ENCODE measurements at regions not wholly inside any gene's neighbourhood (a gene's known extent, or its start where the extent isn't known, plus 50 kb on each side); places are given as distances from the start of the nearest gene placed in this dataset.

DNA sequence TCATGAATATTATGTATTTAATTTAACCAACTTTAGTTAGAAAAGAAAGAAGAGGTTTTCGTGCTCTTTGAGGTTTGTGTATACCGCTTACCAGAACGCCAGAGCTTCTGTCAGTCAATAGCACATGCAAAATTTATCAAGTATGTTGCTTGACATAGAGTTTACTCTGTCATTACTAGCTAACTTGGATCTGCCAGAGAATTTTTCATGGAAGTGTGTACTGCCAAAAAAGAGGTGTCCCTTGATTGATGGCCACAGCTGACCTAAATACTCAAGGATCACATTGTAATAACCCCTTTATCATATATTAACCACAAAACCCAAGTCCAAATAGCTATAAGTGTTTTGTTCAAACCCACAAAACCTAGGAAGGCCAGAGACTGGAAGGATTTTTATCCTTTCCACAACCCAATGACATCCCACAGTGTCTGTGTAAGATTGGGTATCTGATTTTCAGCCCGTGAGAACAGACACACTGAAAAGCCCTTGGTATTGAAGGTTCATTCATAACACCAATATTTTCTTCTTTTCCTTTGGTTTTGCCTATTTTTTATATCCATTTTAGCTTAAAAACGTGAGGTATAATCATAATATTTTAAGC lies 194.0 kb upstream of the EYA4 start:
- H3K4me3 ChIP-seq (ENCODE audit: insufficient read length, low read depth) = no peak overlapping the region
- no peaks in the 10 kb centered on the region for H3K27me3 ChIP-seq (ENCODE audit: insufficient read depth, insufficient read length)
- H3K9ac ChIP-seq (ENCODE audit: insufficient read length, low read depth) = no peak overlapping the region
- no peaks in the 10 kb centered on the region for H3K4me1 ChIP-seq (ENCODE audit: insufficient read depth, insufficient read length)
- no peak for DNase-seq (ENCODE audit: low read depth, low spot score)
- H3K36me3 ChIP-seq (ENCODE audit: insufficient read depth, insufficient read length, low read length) = no peaks in the 10 kb centered on the region
- H3K9me3 ChIP-seq (ENCODE audit: insufficient read depth, low read length) = no peaks in the 10 kb centered on the region
- no peak for TF ChIP-seq SUZ12 (IDR thresholded peaks at IDR 0.05; ENCODE audit: extremely low read depth, insufficient read depth, insufficient read length)
- no peak for TF ChIP-seq ZNF274 (IDR thresholded peaks at IDR 0.05; ENCODE audit: low read depth, low read length)
- TF ChIP-seq YY1 (IDR thresholded peaks at IDR 0.05; ENCODE audit: insufficient read depth, insufficient read length) = no peak

DNA sequence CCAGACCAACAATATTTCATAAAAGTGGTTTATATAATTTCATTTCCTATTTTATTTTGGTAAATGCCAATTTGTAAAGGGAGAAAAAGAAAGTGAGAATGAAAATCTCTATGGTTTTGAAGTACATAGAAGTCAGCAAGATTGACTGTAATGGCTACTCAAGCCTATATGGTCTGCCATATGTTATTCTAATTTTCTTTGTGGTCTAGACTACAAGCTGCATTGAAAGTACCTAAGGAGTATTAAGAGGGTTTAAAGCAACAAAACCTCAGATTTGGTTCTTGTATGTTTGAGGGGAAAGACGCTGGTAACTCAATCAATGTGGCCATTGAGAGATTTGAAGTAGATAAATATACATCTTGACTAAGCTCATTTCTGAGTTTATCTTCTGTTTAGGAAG lies 193.5 kb upstream of the EYA4 start:
- H3K9me3 ChIP-seq (ENCODE audit: insufficient read depth, low read length) = no peaks in the 10 kb centered on the region
- no peaks in the 10 kb centered on the region for H3K36me3 ChIP-seq (ENCODE audit: insufficient read depth, insufficient read length, low read length)
- no peak overlapping the region for H3K9ac ChIP-seq (ENCODE audit: insufficient read length, low read depth)
- H3K4me1 ChIP-seq (ENCODE audit: insufficient read depth, insufficient read length) = no peaks in the 10 kb centered on the region
- H3K4me3 ChIP-seq (ENCODE audit: insufficient read length, low read depth) = no peak overlapping the region
- TF ChIP-seq ZNF274 (IDR thresholded peaks at IDR 0.05; ENCODE audit: low read depth, low read length) = no peak
- TF ChIP-seq SUZ12 (IDR thresholded peaks at IDR 0.05; ENCODE audit: extremely low read depth, insufficient read depth, insufficient read length) = no peak
- no peak for TF ChIP-seq YY1 (IDR thresholded peaks at IDR 0.05; ENCODE audit: insufficient read depth, insufficient read length)
- H3K27me3 ChIP-seq (ENCODE audit: insufficient read depth, insufficient read length) = no peaks in the 10 kb centered on the region
- no peak for DNase-seq (ENCODE audit: low read depth, low spot score)

DNA sequence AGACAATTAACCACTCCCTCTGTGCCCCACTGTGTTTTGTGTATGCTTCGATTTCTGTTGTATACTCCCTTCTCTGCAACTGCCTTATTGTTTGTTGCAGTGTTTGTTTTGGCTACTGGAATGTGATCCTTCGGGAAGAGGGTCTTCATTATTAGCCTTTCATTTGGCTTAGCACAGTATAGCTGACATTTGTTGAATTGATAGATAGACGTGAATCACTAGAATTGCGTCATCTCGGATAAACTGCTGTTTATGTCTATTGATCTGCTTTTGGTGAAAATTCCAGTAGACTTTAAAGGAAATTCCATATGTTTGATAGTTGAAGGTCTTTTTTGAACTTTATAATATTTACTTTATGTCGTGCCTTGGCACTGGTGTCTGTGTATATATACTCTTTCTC lies 189.9 kb upstream of the EYA4 start:
- no peaks in the 10 kb centered on the region for H3K36me3 ChIP-seq (ENCODE audit: insufficient read depth, insufficient read length, low read length)
- no peak for TF ChIP-seq SUZ12 (IDR thresholded peaks at IDR 0.05; ENCODE audit: extremely low read depth, insufficient read depth, insufficient read length)
- TF ChIP-seq ZNF274 (IDR thresholded peaks at IDR 0.05; ENCODE audit: low read depth, low read length) = no peak
- TF ChIP-seq YY1 (IDR thresholded peaks at IDR 0.05; ENCODE audit: insufficient read depth, insufficient read length) = no peak

DNA sequence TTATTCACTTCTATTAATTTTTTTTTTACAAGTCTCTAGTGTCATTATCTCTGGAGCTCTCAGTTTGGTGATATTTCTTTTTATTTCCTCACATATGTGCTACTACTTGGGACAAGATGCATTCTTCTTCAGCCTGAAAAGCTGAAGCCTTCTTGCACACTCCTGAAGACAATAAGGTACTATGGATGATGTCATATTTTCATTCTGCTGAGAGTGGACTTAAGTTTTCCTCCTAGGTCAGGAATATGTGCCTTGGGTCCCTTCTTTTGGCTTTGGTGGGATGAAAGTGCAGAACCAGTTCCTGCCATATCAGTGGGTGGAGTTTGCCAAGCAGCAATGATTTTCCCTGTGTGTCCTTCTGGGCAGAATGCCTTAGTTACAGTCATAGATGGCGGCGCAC lies 188.7 kb upstream of the EYA4 start:
- no peak for DNase-seq (ENCODE audit: low read depth, low spot score)
- no peaks in the 10 kb centered on the region for H3K4me1 ChIP-seq (ENCODE audit: insufficient read depth, insufficient read length)
- H3K36me3 ChIP-seq (ENCODE audit: insufficient read depth, insufficient read length, low read length) = no peaks in the 10 kb centered on the region
- no peaks in the 10 kb centered on the region for H3K9me3 ChIP-seq (ENCODE audit: insufficient read depth, low read length)
- TF ChIP-seq YY1 (IDR thresholded peaks at IDR 0.05; ENCODE audit: insufficient read depth, insufficient read length) (no peak), SUZ12 (IDR thresholded peaks at IDR 0.05; ENCODE audit: extremely low read depth, insufficient read depth, insufficient read length) (no peak), ZNF274 (IDR thresholded peaks at IDR 0.05; ENCODE audit: low read depth, low read length) (no peak)
- H3K27me3 ChIP-seq (ENCODE audit: insufficient read depth, insufficient read length) = no peaks in the 10 kb centered on the region
- H3K9ac ChIP-seq (ENCODE audit: insufficient read length, low read depth) = no peak overlapping the region
- no peak overlapping the region for H3K4me3 ChIP-seq (ENCODE audit: insufficient read length, low read depth)

More for the DNA sequence above, 189.9 kb upstream of the EYA4 start:
- DNase-seq (ENCODE audit: low read depth, low spot score) = no peak
- H3K9me3 ChIP-seq (ENCODE audit: insufficient read depth, low read length) = no peaks in the 10 kb centered on the region
- H3K27me3 ChIP-seq (ENCODE audit: insufficient read depth, insufficient read length) = no peaks in the 10 kb centered on the region
- no peak overlapping the region for H3K4me3 ChIP-seq (ENCODE audit: insufficient read length, low read depth)
- no peak overlapping the region for H3K9ac ChIP-seq (ENCODE audit: insufficient read length, low read depth)
- no peaks in the 10 kb centered on the region for H3K4me1 ChIP-seq (ENCODE audit: insufficient read depth, insufficient read length)

DNA sequence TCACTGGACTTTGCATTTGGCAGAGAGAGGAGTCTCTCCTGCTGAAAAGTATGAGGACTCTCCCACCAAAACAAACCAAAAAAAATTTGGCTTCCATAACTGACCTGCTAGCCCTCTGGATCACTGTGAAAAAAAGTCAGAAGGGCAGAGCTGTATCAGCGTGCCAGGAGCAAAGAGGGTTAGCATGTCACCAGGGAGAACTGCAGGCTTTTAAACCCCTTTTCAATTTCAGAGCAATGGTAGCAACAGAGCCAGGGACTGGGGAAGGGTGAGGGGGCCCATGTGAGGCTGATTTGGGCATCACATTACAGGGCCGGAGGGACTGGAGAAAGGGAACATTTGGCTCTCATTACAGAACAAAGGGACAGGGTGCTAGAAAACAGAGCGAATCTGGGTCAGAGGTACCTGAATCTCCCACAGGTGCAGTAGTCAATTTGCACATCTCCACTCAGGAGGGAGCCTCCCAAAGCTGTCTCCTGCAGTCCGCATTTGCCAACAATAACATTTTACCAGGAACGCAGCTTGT lies 185.7 kb upstream of the EYA4 start:
- H3K9ac ChIP-seq (ENCODE audit: insufficient read length, low read depth) = peak overlapping the region; percentile 8

DNA sequence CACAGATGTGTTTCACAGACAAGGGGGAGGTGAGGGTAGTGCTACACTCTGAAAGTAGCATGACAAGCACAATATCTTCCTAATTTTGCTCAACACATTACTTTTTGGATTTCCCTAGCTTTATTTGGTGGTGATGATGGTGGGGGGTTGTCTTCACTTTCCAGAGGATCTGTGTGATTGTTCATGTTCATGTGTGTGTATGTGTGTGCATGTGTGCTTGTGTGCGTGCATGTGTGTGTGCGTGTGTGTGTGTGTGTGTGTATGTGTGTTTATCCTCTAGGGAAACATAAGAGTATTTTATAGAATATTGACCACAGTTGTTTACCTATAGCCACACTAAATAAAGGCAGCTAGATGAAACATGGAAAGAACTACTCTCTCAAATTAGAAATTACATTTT lies 183.8 kb upstream of the EYA4 start:
- Histone ChIP-seq H3K4me1 (ENCODE audit: insufficient read depth, insufficient read length) (no peaks in the 10 kb centered on the region), H3K9me3 (ENCODE audit: insufficient read depth, low read length) (no peaks in the 10 kb centered on the region), H3K27me3 (ENCODE audit: insufficient read depth, insufficient read length) (no peaks in the 10 kb centered on the region), H3K36me3 (ENCODE audit: insufficient read depth, insufficient read length, low read length) (no peaks in the 10 kb centered on the region), H3K9ac (ENCODE audit: insufficient read length, low read depth) (no peak overlapping the region), H3K4me3 (ENCODE audit: insufficient read length, low read depth) (no peak overlapping the region)
- no peak for DNase-seq (ENCODE audit: low read depth, low spot score)
- TF ChIP-seq ZNF274 (IDR thresholded peaks at IDR 0.05; ENCODE audit: low read depth, low read length) (no peak), SUZ12 (IDR thresholded peaks at IDR 0.05; ENCODE audit: extremely low read depth, insufficient read depth, insufficient read length) (no peak), YY1 (IDR thresholded peaks at IDR 0.05; ENCODE audit: insufficient read depth, insufficient read length) (no peak)

More for the DNA sequence above, 185.7 kb upstream of the EYA4 start:
- no peak for TF ChIP-seq SUZ12 (IDR thresholded peaks at IDR 0.05; ENCODE audit: extremely low read depth, insufficient read depth, insufficient read length)
- no peak for TF ChIP-seq ZNF274 (IDR thresholded peaks at IDR 0.05; ENCODE audit: low read depth, low read length)
- TF ChIP-seq YY1 (IDR thresholded peaks at IDR 0.05; ENCODE audit: insufficient read depth, insufficient read length) = no peak
- no peak overlapping the region for H3K4me3 ChIP-seq (ENCODE audit: insufficient read length, low read depth)
- H3K27me3 ChIP-seq (ENCODE audit: insufficient read depth, insufficient read length) = no peaks in the 10 kb centered on the region
- H3K9me3 ChIP-seq (ENCODE audit: insufficient read depth, low read length) = no peaks in the 10 kb centered on the region
- no peak for DNase-seq (ENCODE audit: low read depth, low spot score)
- H3K36me3 ChIP-seq (ENCODE audit: insufficient read depth, insufficient read length, low read length) = no peaks in the 10 kb centered on the region
- no peaks in the 10 kb centered on the region for H3K4me1 ChIP-seq (ENCODE audit: insufficient read depth, insufficient read length)

DNA sequence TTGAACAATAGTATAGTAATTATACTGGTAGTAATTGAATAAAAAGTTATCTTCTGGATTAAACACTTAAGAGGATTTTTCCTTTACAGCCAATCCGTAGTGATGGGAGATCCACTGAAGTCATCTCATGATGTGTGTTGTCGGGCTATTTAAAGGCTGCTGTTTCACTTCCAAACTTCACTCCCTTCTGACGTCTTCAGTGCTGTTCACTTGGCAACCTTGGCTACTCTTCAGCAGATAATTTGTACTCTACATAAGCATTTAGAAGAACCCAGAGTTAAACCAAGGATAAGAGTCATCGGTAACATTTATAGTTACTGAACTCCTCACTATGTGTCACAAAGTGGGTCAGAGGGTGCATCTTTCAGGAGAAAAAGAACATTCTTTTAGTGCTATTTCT lies 179.1 kb upstream of the EYA4 start:
- Histone ChIP-seq H3K9me3 (ENCODE audit: insufficient read depth, low read length) (no peaks in the 10 kb centered on the region), H3K27me3 (ENCODE audit: insufficient read depth, insufficient read length) (no peaks in the 10 kb centered on the region), H3K36me3 (ENCODE audit: insufficient read depth, insufficient read length, low read length) (no peaks in the 10 kb centered on the region), H3K4me1 (ENCODE audit: insufficient read depth, insufficient read length) (no peaks in the 10 kb centered on the region), H3K9ac (ENCODE audit: insufficient read length, low read depth) (no peak overlapping the region), H3K4me3 (ENCODE audit: insufficient read length, low read depth) (no peak overlapping the region)
- DNase-seq (ENCODE audit: low read depth, low spot score) = no peak
- TF ChIP-seq SUZ12 (IDR thresholded peaks at IDR 0.05; ENCODE audit: extremely low read depth, insufficient read depth, insufficient read length) = no peak
- no peak for TF ChIP-seq ZNF274 (IDR thresholded peaks at IDR 0.05; ENCODE audit: low read depth, low read length)
- TF ChIP-seq YY1 (IDR thresholded peaks at IDR 0.05; ENCODE audit: insufficient read depth, insufficient read length) = no peak

All from NT2/D1 (cell line).